ENCODE measurements at regions not wholly inside any gene's neighbourhood (a gene's known extent, or its start where the extent isn't known, plus 50 kb on each side); places are given as distances from the start of the nearest gene placed in this dataset.

DNA sequence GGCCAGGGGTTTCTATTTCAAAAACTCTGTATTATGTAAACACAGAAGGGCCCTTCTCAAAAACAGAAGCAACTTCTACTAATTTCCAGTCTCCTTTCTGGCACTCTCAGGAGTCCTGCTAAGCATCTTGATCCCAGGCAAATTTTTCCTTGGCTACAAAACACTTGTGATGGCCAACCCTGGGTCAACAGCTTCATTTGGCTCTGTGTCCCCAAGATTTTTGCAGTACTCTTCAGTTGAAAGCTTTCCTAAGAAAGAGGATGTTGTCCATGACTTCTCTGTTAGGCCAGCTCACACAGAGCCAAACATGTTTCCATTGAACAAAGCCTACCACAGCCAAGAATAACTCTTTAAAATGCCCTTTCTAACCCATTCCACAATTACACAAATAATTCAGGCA, 99.0 kb upstream of the EGR2 start:
- H3K27ac Mint-ChIP-seq (ENCODE audit: unreplicated experiment) = no peak overlapping the region
- ChIA-PET POLR2A (no interaction called here), CTCF (no interaction called here)
- TF ChIP-seq, protein P1, sequence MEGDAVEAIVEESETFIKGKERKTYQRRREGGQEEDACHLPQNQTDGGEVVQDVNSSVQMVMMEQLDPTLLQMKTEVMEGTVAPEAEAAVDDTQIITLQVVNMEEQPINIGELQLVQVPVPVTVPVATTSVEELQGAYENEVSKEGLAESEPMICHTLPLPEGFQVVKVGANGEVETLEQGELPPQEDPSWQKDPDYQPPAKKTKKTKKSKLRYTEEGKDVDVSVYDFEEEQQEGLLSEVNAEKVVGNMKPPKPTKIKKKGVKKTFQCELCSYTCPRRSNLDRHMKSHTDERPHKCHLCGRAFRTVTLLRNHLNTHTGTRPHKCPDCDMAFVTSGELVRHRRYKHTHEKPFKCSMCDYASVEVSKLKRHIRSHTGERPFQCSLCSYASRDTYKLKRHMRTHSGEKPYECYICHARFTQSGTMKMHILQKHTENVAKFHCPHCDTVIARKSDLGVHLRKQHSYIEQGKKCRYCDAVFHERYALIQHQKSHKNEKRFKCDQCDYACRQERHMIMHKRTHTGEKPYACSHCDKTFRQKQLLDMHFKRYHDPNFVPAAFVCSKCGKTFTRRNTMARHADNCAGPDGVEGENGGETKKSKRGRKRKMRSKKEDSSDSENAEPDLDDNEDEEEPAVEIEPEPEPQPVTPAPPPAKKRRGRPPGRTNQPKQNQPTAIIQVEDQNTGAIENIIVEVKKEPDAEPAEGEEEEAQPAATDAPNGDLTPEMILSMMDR (IDR thresholded peaks at IDR 0.05; ENCODE audit: insufficient read depth in 1 of 2, low read depth in 1 of 2, low read length in 1 of 2, severe bottlenecking in 1 of 2, unreplicated experiment in 1 of 2) = no peak
- DNase-seq = no peak
- intact Hi-C loops (cut with micrococcal nuclease; ENCODE audit: unreplicated experiment) = no loop called here
- peaks cover 14% of the 10 kb centered on the region for H3K27me3 Mint-ChIP-seq (ENCODE audit: insufficient read depth, unreplicated experiment)
- H3K9me3 Mint-ChIP-seq (ENCODE audit: unreplicated experiment) = no peaks in the 10 kb centered on the region
- no peaks in the 10 kb centered on the region for H3K36me3 Mint-ChIP-seq (ENCODE audit: insufficient read depth, unreplicated experiment)
- no peaks in the 10 kb centered on the region for H3K9me3 ChIP-seq
- no peaks in the 10 kb centered on the region for H3K36me3 ChIP-seq (ENCODE audit: control insufficient read depth, insufficient read depth, low read length)
- H3K4me1 ChIP-seq = no peaks in the 10 kb centered on the region
- H3K4me3 ChIP-seq (ENCODE audit: low read depth, low read length) = no peak overlapping the region
- H3K4me1 Mint-ChIP-seq (ENCODE audit: low read depth, unreplicated experiment) = no peaks in the 10 kb centered on the region
- H3K27me3 ChIP-seq (replicated peaks; ENCODE audit: control insufficient read depth, insufficient read depth, low read length) = no peaks in the 10 kb centered on the region; the same call in none of the 2 replicates
- BruUV-seq (replicated peaks) = no TSS peak
- H3K4me3 Mint-ChIP-seq (ENCODE audit: unreplicated experiment) = no peak overlapping the region

DNA sequence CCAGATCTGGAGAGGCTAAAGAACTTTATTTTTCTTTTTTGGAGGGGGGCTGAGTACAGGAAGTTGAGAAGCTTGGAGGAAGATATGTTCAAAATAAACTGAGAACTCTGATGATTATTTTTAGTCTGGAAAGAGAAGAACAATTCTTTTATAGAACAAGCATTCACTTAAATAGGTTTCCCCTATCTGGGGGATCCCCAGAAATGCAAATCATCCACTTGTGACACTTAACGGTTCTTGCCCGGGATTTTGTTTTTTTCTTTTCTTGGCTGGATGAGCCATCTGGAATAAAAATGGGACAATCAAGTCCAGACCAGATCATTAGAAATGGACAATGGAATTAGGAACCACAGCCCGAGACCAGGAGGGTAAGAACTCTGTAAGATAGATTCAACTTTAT, 95.9 kb upstream of the EGR2 start:
- Histone ChIP-seq H3K4me3 (ENCODE audit: low read depth, low read length) (no peak overlapping the region), H3K4me1 (no peaks in the 10 kb centered on the region), H3K9me3 (no peaks in the 10 kb centered on the region), H3K27me3 (replicated peaks; ENCODE audit: control insufficient read depth, insufficient read depth, low read length) (no peaks in the 10 kb centered on the region; the same call in none of the 2 replicates), H3K36me3 (ENCODE audit: control insufficient read depth, insufficient read depth, low read length) (no peaks in the 10 kb centered on the region)
- Mint-ChIP-seq H3K27ac (ENCODE audit: unreplicated experiment) (no peak overlapping the region), H3K4me3 (ENCODE audit: unreplicated experiment) (no peak overlapping the region), H3K36me3 (ENCODE audit: insufficient read depth, unreplicated experiment) (no peaks in the 10 kb centered on the region), H3K9me3 (ENCODE audit: unreplicated experiment) (no peaks in the 10 kb centered on the region), H3K27me3 (ENCODE audit: insufficient read depth, unreplicated experiment) (peaks cover 13% of the 10 kb centered on the region), H3K4me1 (ENCODE audit: low read depth, unreplicated experiment) (no peaks in the 10 kb centered on the region)
- TF ChIP-seq, protein P1 (IDR thresholded peaks at IDR 0.05; ENCODE audit: insufficient read depth in 1 of 2, low read depth in 1 of 2, low read length in 1 of 2, severe bottlenecking in 1 of 2, unreplicated experiment in 1 of 2) = no peak
- intact Hi-C loops (cut with micrococcal nuclease; ENCODE audit: unreplicated experiment) = no loop called here
- ChIA-PET CTCF (no interaction called here), POLR2A (no interaction called here)
- BruUV-seq (replicated peaks) = no TSS peak
- no peak for DNase-seq

DNA sequence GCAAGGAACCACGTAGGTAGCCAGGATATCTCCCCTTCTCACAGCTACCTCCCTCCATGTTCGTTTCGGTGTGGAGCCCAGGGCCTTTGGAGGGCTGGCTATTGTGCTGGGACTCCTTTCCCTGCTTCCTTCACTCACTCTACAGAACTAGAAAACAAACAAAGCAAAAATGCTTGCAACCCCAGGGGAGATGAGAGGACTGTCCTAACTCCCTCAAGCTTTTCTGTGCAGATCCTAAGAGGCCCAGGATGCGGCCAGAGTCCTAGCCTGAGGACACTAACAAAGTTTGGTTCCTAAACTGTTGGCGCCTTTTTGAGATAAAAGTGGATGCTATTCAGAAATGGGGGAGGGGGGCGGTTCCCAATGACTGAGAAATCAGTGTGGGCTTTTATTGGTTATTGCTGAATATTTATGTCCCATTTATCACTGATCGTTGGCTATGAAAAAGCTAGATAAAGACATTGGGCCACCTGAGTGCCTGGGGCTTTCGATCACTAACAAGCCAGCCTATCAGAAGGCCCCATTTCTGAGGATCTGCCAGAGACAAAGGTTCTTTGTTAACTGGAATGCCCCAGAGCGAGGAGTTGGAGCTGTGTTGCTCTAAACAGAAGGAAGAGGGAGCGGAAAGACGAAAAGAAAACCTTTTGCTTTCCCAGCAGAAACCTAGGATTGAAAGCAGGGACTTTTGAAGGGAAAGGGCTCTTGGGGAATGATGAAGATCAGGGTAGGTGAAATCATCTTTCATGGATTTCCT, 95.2 kb upstream of the EGR2 start:
- H3K27me3 ChIP-seq (replicated peaks; ENCODE audit: control insufficient read depth, insufficient read depth, low read length) = no peaks in the 10 kb centered on the region; the same call in none of the 2 replicates
- no peaks in the 10 kb centered on the region for H3K36me3 ChIP-seq (ENCODE audit: control insufficient read depth, insufficient read depth, low read length)
- H3K4me3 Mint-ChIP-seq (ENCODE audit: unreplicated experiment) = no peak overlapping the region
- peaks cover 13% of the 10 kb centered on the region for H3K27me3 Mint-ChIP-seq (ENCODE audit: insufficient read depth, unreplicated experiment)
- H3K9me3 ChIP-seq = no peaks in the 10 kb centered on the region
- POLR2A ChIA-PET = no interaction called here
- H3K36me3 Mint-ChIP-seq (ENCODE audit: insufficient read depth, unreplicated experiment) = no peaks in the 10 kb centered on the region
- no peaks in the 10 kb centered on the region for H3K9me3 Mint-ChIP-seq (ENCODE audit: unreplicated experiment)
- H3K4me3 ChIP-seq (ENCODE audit: low read depth, low read length) = no peak overlapping the region
- no peak overlapping the region for H3K27ac Mint-ChIP-seq (ENCODE audit: unreplicated experiment)
- no peaks in the 10 kb centered on the region for H3K4me1 ChIP-seq
- intact Hi-C loops (cut with micrococcal nuclease; ENCODE audit: unreplicated experiment) = no loop called here
- CTCF ChIA-PET = no interaction called here
- no TSS peak for BruUV-seq (replicated peaks)
- TF ChIP-seq, protein P1 (IDR thresholded peaks at IDR 0.05; ENCODE audit: insufficient read depth in 1 of 2, low read depth in 1 of 2, low read length in 1 of 2, severe bottlenecking in 1 of 2, unreplicated experiment in 1 of 2) = no peak
- no peak for DNase-seq
- H3K4me1 Mint-ChIP-seq (ENCODE audit: low read depth, unreplicated experiment) = no peaks in the 10 kb centered on the region
